Testis (tissue), 2 donors: ENCODE measurements at regions not wholly inside any gene's neighbourhood (a gene's known extent, or its start where the extent isn't known, plus 50 kb on each side); places are given as distances from the start of the nearest gene placed in this dataset.

ENCODE experiments used
- CTCF ChIP-seq, 3 experiments: fragments of 450-650 bp in 2 of 3; fragments of 200-600 bp in 1 of 3; sonication (generic) in 1 of 3; IDR thresholded peaks; one replicate each; pipeline ENCODE4 v1.5.1; 2016 to 2019; ENCODE audit warnings: antibody characterized with exemption in 3 of 3, mild to moderate bottlenecking in 2 of 3, moderate library complexity in 1 of 3
- POLR2A ChIP-seq: fragments of 450-650 bp; IDR thresholded peaks from one replicate; pipeline ENCODE4 v1.6.1; 2017; ENCODE audit warnings: antibody characterized with exemption, mild to moderate bottlenecking, moderate library complexity

- TF ChIP-seq CTCF (IDR thresholded peaks at IDR 0.05) (no peak), POLR2A (no peak)
These were observed 156.1 kb upstream of the NECTIN1 start for GRCh38 chr11:119885067-119885466.
